ENCODE measurements at regions not wholly inside any gene's neighbourhood (a gene's known extent, or its start where the extent isn't known, plus 50 kb on each side); places are given as distances from the start of the nearest gene placed in this dataset.

DNA sequence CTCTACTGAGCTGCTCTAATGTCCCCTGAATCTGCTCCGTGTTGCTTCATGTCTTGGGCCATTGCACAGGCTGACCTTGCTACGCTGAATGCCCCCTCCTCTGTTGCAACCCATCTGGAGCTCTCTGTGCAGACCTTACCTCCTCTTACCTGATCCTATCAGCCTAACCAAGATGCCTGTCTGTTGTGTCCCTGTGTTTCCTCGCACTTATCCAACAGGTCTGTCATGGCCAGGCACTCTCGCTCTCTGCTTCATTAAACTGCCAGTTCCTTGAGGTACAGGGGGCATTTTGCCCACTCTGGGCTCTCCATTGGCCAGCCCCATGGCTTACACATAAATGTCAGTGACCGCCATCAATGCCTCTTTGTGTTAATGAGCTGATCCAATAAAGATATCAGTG lies 277.7 kb upstream of the TSHZ3 start:
- Mint-ChIP-seq H3K36me3 (ENCODE audit: low read depth) (no peaks in the 10 kb centered on the region), H3K27ac (no peak overlapping the region), H3K27me3 (no peaks in the 10 kb centered on the region), H3K4me1 (no peaks in the 10 kb centered on the region), H3K4me3 (no peak overlapping the region), H3K9me3 (no peaks in the 10 kb centered on the region)
- ChIA-PET POLR2A (no interaction called here), CTCF (no interaction called here)
- no peak for DNase-seq

GRCh38 chr19:31627620-31628365 lies 278.6 kb upstream of the TSHZ3 start:
- POLR2A ChIA-PET, result no interaction called here
- H3K4me1 Mint-ChIP-seq, result no peaks in the 10 kb centered on the region
- no peak overlapping the region for H3K4me3 Mint-ChIP-seq
- CTCF ChIA-PET, result no interaction called here
- no peak overlapping the region for H3K27ac Mint-ChIP-seq
- no peaks in the 10 kb centered on the region for H3K36me3 Mint-ChIP-seq (ENCODE audit: low read depth)
- DNase-seq, result no peak
- H3K27me3 Mint-ChIP-seq, result no peaks in the 10 kb centered on the region
- H3K9me3 Mint-ChIP-seq, result no peaks in the 10 kb centered on the region

DNA sequence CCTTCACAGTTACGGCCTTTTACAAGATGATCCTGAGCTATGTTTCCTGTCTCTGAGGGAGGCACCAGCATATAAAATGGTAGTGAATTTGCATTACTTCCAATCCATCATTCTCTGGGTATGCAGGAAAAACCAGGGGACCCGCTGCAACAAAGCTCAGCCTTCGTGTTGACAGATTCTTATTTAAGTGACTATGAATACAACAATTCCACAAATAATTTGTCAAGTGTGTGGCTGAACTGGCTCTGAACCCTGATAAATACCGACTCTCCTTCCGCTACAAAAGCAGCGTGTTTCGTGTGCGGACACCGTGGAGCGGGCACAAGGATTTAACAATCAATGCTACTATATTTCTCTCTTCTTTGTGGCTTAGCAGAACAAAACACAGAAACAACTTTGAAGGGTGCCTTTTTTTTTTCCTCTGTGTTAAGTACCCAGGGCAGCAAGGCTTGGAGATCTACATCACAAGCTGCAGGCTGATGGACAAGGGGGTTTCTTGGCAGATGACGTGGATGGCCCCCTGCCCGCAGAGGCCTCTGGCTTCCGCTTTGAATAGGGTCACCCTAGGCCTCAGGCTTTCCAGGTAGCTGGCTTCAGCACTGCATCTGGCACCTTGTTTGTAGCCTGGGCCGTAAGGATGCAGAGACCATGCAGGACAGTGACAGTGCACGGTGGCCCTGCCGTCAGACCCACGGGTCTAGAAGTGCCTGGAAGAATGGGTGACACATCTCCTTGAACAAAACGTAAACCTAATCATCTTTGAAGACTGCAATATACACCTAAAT lies 280.5 kb upstream of the TSHZ3 start:
- Mint-ChIP-seq H3K4me3 (no peak overlapping the region), H3K4me1 (no peaks in the 10 kb centered on the region), H3K27ac (no peak overlapping the region), H3K9me3 (no peaks in the 10 kb centered on the region), H3K36me3 (ENCODE audit: low read depth) (no peaks in the 10 kb centered on the region), H3K27me3 (no peaks in the 10 kb centered on the region)
- ChIA-PET POLR2A (no interaction called here), CTCF (no interaction called here)
- no peak for DNase-seq

DNA sequence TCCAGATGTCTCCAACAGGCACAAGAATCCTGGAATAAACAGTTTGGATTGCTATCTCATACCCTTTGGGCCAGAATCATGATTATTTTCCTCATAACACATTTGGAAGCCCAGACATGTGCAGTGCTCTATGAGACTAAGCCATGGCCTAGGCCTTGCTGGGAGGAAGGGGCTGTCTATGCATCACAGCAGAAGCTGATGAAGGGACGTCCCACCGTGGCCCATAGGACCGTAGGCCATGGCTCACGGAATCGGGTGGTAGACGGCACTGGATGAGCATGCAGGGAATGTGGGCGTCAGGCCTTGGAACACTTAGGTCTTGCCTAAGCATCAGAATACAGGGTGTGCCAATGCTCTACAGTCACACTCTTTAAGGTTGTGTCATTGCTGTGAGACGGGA lies 283.8 kb upstream of the TSHZ3 start:
- H3K27ac Mint-ChIP-seq, result no peak overlapping the region
- ChIA-PET POLR2A (no interaction called here), CTCF (no interaction called here)
- H3K4me1 Mint-ChIP-seq, result no peaks in the 10 kb centered on the region
- no peaks in the 10 kb centered on the region for H3K9me3 Mint-ChIP-seq
- H3K36me3 Mint-ChIP-seq (ENCODE audit: low read depth), result no peaks in the 10 kb centered on the region
- no peak overlapping the region for H3K4me3 Mint-ChIP-seq
- DNase-seq, result no peak
- no peaks in the 10 kb centered on the region for H3K27me3 Mint-ChIP-seq

- no peak overlapping the region for H3K4me3 Mint-ChIP-seq
- H3K9me3 Mint-ChIP-seq, result no peaks in the 10 kb centered on the region
- no peaks in the 10 kb centered on the region for H3K4me1 Mint-ChIP-seq
- ChIA-PET POLR2A (no interaction called here), CTCF (interaction anchor here (0.6 kb wide), 1 partner anchor 530 kb away, joined by 3 read pairs; no protein-coding TSS in a partner anchor)
- no peak for DNase-seq
- H3K36me3 Mint-ChIP-seq (ENCODE audit: low read depth), result no peaks in the 10 kb centered on the region
- H3K27me3 Mint-ChIP-seq, result no peaks in the 10 kb centered on the region
- no peak overlapping the region for H3K27ac Mint-ChIP-seq
These were observed 290.1 kb upstream of the TSHZ3 start for GRCh38 chr19:31639306-31639705.

DNA sequence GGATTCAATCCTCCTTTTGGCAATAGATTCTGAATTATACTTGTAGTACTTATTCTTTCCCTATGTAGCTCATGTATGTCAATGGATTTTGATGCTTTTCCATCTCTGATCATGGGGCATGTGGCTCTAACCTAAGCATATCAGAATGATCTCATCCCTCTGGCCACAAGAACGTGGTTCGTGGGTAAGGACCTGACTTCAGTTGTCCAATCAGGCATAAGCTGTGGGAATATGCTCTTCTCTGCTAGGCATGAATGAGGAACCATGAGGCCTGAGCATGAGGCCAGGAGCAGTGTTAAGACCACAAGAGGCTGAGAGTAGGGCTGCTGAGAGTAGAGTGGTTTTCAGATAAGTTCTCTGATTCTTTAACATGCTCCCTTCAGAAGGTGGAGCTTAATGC lies 292.4 kb upstream of the TSHZ3 start:
- DNase-seq, result no peak
- no peak overlapping the region for H3K4me3 Mint-ChIP-seq
- ChIA-PET POLR2A (no interaction called here), CTCF (interaction anchor here (0.6 kb wide), 1 partner anchor 1243 kb away, joined by 4 read pairs; no protein-coding TSS in a partner anchor)
- H3K4me1 Mint-ChIP-seq, result no peaks in the 10 kb centered on the region
- H3K27ac Mint-ChIP-seq, result no peak overlapping the region
- H3K27me3 Mint-ChIP-seq, result no peaks in the 10 kb centered on the region
- H3K9me3 Mint-ChIP-seq, result no peaks in the 10 kb centered on the region
- no peaks in the 10 kb centered on the region for H3K36me3 Mint-ChIP-seq (ENCODE audit: low read depth)

GRCh38 chr19:31648347-31648746 lies 299.1 kb upstream of the TSHZ3 start:
- Mint-ChIP-seq H3K9me3 (peaks cover 3% of the 10 kb centered on the region), H3K27ac (no peak overlapping the region), H3K36me3 (ENCODE audit: low read depth) (no peaks in the 10 kb centered on the region), H3K27me3 (no peaks in the 10 kb centered on the region), H3K4me1 (no peaks in the 10 kb centered on the region), H3K4me3 (no peak overlapping the region)
- no peak for DNase-seq
- ChIA-PET POLR2A (no interaction called here), CTCF (no interaction called here)

DNA sequence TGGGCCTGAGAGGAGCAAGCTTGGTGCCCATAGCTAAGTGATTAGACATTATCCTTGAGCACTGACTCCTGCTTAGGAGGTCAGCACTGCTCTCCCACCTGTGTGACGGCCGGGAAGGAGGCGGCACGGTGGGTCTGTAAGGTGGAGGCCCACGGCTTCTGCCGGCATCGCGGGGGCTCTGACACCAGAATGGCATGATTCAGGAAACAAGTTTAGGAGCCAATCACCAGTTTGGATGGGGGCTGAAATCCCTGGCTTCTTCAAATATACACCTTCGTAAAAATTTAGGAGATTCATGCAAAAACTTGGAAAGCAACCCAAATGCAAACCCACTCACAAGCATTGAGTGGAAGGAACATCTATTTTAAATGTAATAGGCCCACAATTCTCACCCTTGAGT lies 307.3 kb upstream of the TSHZ3 start:
- DNase-seq, result no peak
- Mint-ChIP-seq H3K36me3 (ENCODE audit: low read depth) (no peaks in the 10 kb centered on the region), H3K27me3 (no peaks in the 10 kb centered on the region), H3K4me3 (no peak overlapping the region), H3K27ac (no peak overlapping the region), H3K4me1 (no peaks in the 10 kb centered on the region), H3K9me3 (no peaks in the 10 kb centered on the region)
- ChIA-PET CTCF (no interaction called here), POLR2A (no interaction called here)

DNA sequence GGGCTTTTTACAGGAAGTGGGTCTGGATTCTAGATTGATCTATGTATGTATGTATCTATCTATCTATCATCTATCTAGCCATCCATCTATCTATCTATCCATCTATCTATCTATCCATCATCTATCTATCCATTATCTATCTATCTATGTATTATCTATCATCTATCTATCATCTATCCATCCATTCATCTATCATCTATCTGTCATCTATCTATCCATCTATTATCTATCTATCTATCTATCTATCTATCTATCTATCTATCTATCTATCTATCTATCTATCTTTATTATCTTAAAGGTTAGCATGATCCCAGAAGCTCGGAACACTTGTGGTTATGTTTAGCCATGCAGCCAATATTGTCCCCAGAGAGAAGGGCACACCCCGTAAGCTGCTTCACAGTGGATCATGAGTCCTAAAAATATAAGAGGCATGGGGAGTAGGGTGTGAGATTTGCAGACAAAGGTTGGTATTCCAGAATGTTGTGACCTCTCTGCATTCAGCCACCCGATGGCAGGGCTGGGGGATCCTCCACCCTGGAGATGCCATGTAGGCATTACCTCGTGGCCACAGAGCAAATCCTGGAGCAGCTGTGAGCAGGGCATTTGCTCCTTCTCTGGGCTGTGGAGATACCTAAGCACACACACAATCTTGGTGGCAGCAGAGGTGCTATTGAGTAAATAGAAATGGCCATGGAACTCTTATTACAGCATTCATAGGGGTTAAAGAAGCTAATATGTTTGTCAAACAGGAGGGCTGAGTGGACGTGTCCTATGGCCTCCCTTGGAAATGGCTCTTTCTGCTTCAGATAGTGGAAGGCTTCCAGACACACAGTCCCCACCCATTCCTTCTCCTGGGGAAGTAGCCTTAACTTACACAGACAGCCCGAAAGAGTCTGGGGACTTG lies 310.0 kb upstream of the TSHZ3 start:
- H3K27ac Mint-ChIP-seq, result no peak overlapping the region
- no peak for DNase-seq
- no peaks in the 10 kb centered on the region for H3K4me1 Mint-ChIP-seq
- no peaks in the 10 kb centered on the region for H3K9me3 Mint-ChIP-seq
- no peaks in the 10 kb centered on the region for H3K27me3 Mint-ChIP-seq
- no peaks in the 10 kb centered on the region for H3K36me3 Mint-ChIP-seq (ENCODE audit: low read depth)
- ChIA-PET CTCF (no interaction called here), POLR2A (no interaction called here)
- no peak overlapping the region for H3K4me3 Mint-ChIP-seq

- H3K4me3 Mint-ChIP-seq, result no peak overlapping the region
- no peaks in the 10 kb centered on the region for H3K9me3 Mint-ChIP-seq
- H3K36me3 Mint-ChIP-seq (ENCODE audit: low read depth), result no peaks in the 10 kb centered on the region
- no peak overlapping the region for H3K27ac Mint-ChIP-seq
- DNase-seq, result no peak
- H3K27me3 Mint-ChIP-seq, result no peaks in the 10 kb centered on the region
- CTCF ChIA-PET, result no interaction called here
- POLR2A ChIA-PET, result no interaction called here
- no peaks in the 10 kb centered on the region for H3K4me1 Mint-ChIP-seq
These were observed 310.6 kb upstream of the TSHZ3 start for GRCh38 chr19:31659897-31660210.

DNA sequence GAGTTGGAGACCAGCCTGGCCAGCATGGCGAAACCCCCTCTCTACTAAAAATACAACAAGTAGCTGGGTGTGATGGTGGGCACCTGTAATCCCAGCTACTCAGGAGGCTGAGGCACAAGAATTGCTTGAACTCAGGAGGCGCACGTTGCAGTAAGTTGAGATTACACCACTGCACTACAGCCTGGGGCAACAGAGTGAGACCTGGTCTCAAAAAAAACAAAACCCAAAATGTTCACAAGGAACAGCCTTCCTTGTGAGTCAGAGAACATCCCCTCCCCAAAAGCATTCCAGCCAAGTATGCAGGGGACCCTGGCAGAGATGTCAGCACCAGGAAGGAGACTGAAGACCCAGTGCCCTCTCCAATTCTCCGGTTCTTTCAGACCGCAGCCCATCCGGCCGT lies 314.9 kb upstream of the TSHZ3 start:
- H3K4me1 Mint-ChIP-seq, result no peaks in the 10 kb centered on the region
- CTCF ChIA-PET, result no interaction called here
- H3K27ac Mint-ChIP-seq, result no peak overlapping the region
- no peaks in the 10 kb centered on the region for H3K27me3 Mint-ChIP-seq
- H3K4me3 Mint-ChIP-seq, result no peak overlapping the region
- no peaks in the 10 kb centered on the region for H3K9me3 Mint-ChIP-seq
- no peaks in the 10 kb centered on the region for H3K36me3 Mint-ChIP-seq (ENCODE audit: low read depth)
- POLR2A ChIA-PET, result no interaction called here
- no peak for DNase-seq

DNA sequence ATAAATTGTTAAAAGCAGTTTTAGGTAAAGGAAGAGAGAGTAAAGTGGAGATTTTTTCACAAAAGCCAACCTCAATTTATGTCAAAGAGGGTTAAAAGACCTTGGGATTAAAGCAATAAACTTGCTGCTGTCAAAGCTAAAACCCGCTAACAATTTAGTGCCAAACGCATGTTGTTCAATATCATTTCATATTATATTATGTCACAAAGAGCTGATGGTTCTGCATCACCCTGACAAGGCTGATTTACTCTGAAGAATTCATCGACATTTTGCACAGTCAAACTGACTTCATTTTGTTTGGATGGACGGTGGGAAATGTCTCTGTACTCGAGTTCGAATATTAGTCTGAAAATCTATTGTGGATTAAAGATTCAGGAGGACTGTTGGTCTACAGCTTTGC lies 315.8 kb upstream of the TSHZ3 start:
- H3K36me3 Mint-ChIP-seq (ENCODE audit: low read depth), result no peaks in the 10 kb centered on the region
- H3K27me3 Mint-ChIP-seq, result no peaks in the 10 kb centered on the region
- ChIA-PET CTCF (no interaction called here), POLR2A (no interaction called here)
- no peak overlapping the region for H3K27ac Mint-ChIP-seq
- no peak overlapping the region for H3K4me3 Mint-ChIP-seq
- H3K4me1 Mint-ChIP-seq, result no peaks in the 10 kb centered on the region
- H3K9me3 Mint-ChIP-seq, result no peaks in the 10 kb centered on the region
- DNase-seq, result no peak

DNA sequence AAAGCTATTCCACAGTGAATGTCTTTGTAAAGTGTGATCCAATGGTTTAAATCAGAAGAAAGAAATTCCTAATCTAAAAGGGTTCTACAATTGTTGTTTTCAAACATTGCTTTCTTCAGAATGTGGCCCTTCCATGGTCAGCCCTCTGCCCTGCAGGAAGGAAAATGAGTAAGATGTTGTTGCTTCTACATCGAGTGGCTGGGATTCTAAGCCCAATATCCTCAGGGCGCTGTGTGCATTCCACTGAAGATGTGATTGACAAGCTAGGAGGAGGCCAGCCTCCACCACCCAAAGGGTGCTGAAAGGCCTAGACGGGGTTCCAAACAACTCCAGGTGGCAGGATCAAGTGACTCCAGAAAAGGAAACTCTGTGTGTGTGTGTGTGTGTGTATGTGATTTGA lies 316.9 kb upstream of the TSHZ3 start:
- CTCF ChIA-PET, result no interaction called here
- DNase-seq, result no peak
- Mint-ChIP-seq H3K36me3 (ENCODE audit: low read depth) (no peaks in the 10 kb centered on the region), H3K27me3 (no peaks in the 10 kb centered on the region), H3K4me3 (no peak overlapping the region), H3K4me1 (no peaks in the 10 kb centered on the region), H3K9me3 (no peaks in the 10 kb centered on the region), H3K27ac (no peak overlapping the region)
- POLR2A ChIA-PET, result no interaction called here

All from activated CD4-positive, alpha-beta T cell treated with anti-CD3 and anti-CD28 coated beads, Interleukin-2, amount 10 ng/mL, durations not matched to agents 7 days and 5 days (primary cell).